HCT116 (cell line): ENCODE measurements at regions not wholly inside any gene's neighbourhood (a gene's known extent, or its start where the extent isn't known, plus 50 kb on each side); places are given as distances from the start of the nearest gene placed in this dataset.

Experiments
- ATAC-seq: fragments of 200-7000 bp; cut with Tn5 transposase; 2 replicates; pipeline ENCODE4 v1.9.1; 2020; ENCODE audit warnings: mild to moderate bottlenecking, moderate library complexity
- BruUV-seq: library from RNA; stranded (reverse); fragments of 400-500 nt; replicated peaks from 2 replicates; lab custom pipeline; 2021; lab: Mats Ljungman, UMichigan
- CTCF ChIA-PET: fragments of 300-600 bp; sonication (Branson Sonifier 250); formaldehyde crosslinking; loops from one replicate; lab custom pipeline; 2021; ENCODE audit warnings: antibody characterized with exemption; lab: Charles Lee
- POLR2A ChIA-PET: fragments of 300-600, 350-600 bp; sonication (Branson Sonifier 250); formaldehyde crosslinking; loops from one replicate; lab custom pipeline; 2021; ENCODE audit warnings: antibody characterized with exemption; lab: Charles Lee
- RAD21 ChIA-PET, 2 experiments: fragments of 300-600 bp; sonication (Branson Sonifier 250); formaldehyde crosslinking; loops; one replicate each; lab custom pipeline; 2023; ENCODE audit warnings: low total read pairs in 2 of 2; ENCODE audit not compliant: uncharacterized antibody in 2 of 2, unreplicated experiment in 2 of 2, low non-redundant PET in 1 of 2; lab: Charles Lee
- DNase-seq: peaks from one replicate; pipeline ENCODE4 v3.0.0-alpha.2; 2010; ENCODE audit warnings: low read depth, low spot score
- H2AFZ ChIP-seq: fragments of 200-600 bp; shearing (Covaris generic), sonication (generic); 2 replicates; pipeline ENCODE4 v1.6.1; 2017; ENCODE audit warnings: low read depth, mixed run types, mixed read lengths, antibody characterized with exemption, low read length; ENCODE audit not compliant: poor library complexity, severe bottlenecking
- H3K27ac ChIP-seq: 2 replicates; pipeline ENCODE4 v1.5.1; 2012; ENCODE audit warnings: low read depth, low read length
- H3K27me3 ChIP-seq: fragments of 200-600 bp; sonication (generic); 2 replicates; pipeline ENCODE4 v1.6.1; 2016; ENCODE audit warnings: mixed run types, low read length, mixed read lengths; ENCODE audit not compliant: insufficient read depth
- H3K36me3 ChIP-seq, 2 experiments: fragments of 200-500 bp in 1 of 2; fragments of 200-600 bp in 1 of 2; sonication (Bioruptor generic) in 1 of 2; sonication (generic) in 1 of 2; 2 replicates each; pipeline versions ENCODE4 v1.5.1 to v1.6.1; 2014 to 2016; ENCODE audit warnings: low read length in 2 of 2, inconsistent platforms in 1 of 2, mixed read lengths in 1 of 2, mixed run types in 1 of 2; ENCODE audit not compliant: insufficient read depth in 2 of 2, control insufficient read depth in 1 of 2
- H3K4me1 ChIP-seq, 2 experiments: fragments of 200-600 bp in 1 of 2; sonication (generic) in 1 of 2; 2 replicates each; pipeline versions ENCODE4 v1.5.1 to v1.6.1; 2012 to 2017; ENCODE audit warnings: low read length in 2 of 2, inconsistent platforms in 1 of 2, mild to moderate bottlenecking in 1 of 2, mixed read lengths in 1 of 2, mixed run types in 1 of 2, moderate library complexity in 1 of 2; ENCODE audit not compliant: insufficient read depth in 2 of 2, control insufficient read depth in 1 of 2
- H3K4me2 ChIP-seq: fragments of 200-600 bp; sonication (generic); 2 replicates; pipeline ENCODE4 v1.6.1; 2017; ENCODE audit warnings: mixed run types, low read length, mixed read lengths
- H3K4me3 ChIP-seq, 2 experiments: fragments of 200-600 bp in 1 of 2; sonication (generic) in 1 of 2; replicated peaks in 1 of 2; 2 replicates each; pipeline ENCODE4 v1.5.1; 2011 to 2016; ENCODE audit warnings: low read length in 2 of 2, control low read depth in 1 of 2, low read depth in 1 of 2, mild to moderate bottlenecking in 1 of 2, mixed read lengths in 1 of 2, mixed run types in 1 of 2
- H3K79me2 ChIP-seq: fragments of 200-600 bp; sonication (generic); 2 replicates; pipeline ENCODE4 v1.6.1; 2017; ENCODE audit warnings: mild to moderate bottlenecking, mixed run types, low read length, moderate library complexity, mixed read lengths; ENCODE audit not compliant: insufficient read depth
- H3K9ac ChIP-seq: fragments of 200-600 bp; sonication (generic); 2 replicates; pipeline ENCODE4 v1.6.1; 2016; ENCODE audit warnings: low read length, mixed read lengths
- H3K9me2 ChIP-seq: fragments of 200-600 bp; sonication (generic), shearing (Covaris generic); 2 replicates; pipeline ENCODE4 v1.6.1; 2017; ENCODE audit warnings: mixed run types, mild to moderate bottlenecking, moderate library complexity; ENCODE audit not compliant: insufficient read depth
- H3K9me3 ChIP-seq, 2 experiments: fragments of 200-500 bp in 1 of 2; fragments of 200-600 bp in 1 of 2; sonication (Bioruptor generic) in 1 of 2; sonication (generic) in 1 of 2; 2 replicates each; pipeline ENCODE4 v1.6.1; 2014 to 2017; ENCODE audit warnings: low read length in 2 of 2, mixed read lengths in 2 of 2, inconsistent platforms in 1 of 2, low read depth in 1 of 2, mild to moderate bottlenecking in 1 of 2, mixed run types in 1 of 2, moderate library complexity in 1 of 2; ENCODE audit not compliant: control insufficient read depth in 1 of 2, insufficient read depth in 1 of 2
- H4K20me1 ChIP-seq: fragments of 200-600 bp; sonication (generic), shearing (Covaris generic); 2 replicates; pipeline ENCODE4 v1.6.1; 2017; ENCODE audit warnings: mixed run types, mild to moderate bottlenecking, moderate library complexity; ENCODE audit not compliant: insufficient read depth
- CEBPB ChIP-seq: IDR thresholded peaks from 2 replicates; pipeline ENCODE4 v1.6.1; 2012; ENCODE audit warnings: low read depth
- ELF1 ChIP-seq: IDR thresholded peaks from 2 replicates; pipeline ENCODE4 v1.6.1; 2012; ENCODE audit warnings: low read depth, borderline replicate concordance
- EZH2 ChIP-seq: fragments of 200-600 bp; sonication (generic); IDR thresholded peaks from 2 replicates; pipeline ENCODE4 v1.6.1; 2017; ENCODE audit warnings: antibody characterized with exemption, mixed run types
- EZH2phosphoT487 ChIP-seq: fragments of 200-600 bp; IDR thresholded peaks from 2 replicates; pipeline ENCODE4 v1.6.1; 2018; ENCODE audit warnings: antibody characterized with exemption, borderline replicate concordance
- FOSL1 ChIP-seq: IDR thresholded peaks from 2 replicates; pipeline ENCODE4 v1.6.1; 2012; ENCODE audit warnings: low read depth
- MAX ChIP-seq: IDR thresholded peaks from 2 replicates; pipeline ENCODE4 v1.6.1; 2012
- SP1 ChIP-seq: IDR thresholded peaks from 2 replicates; pipeline ENCODE4 v1.6.1; 2012; ENCODE audit warnings: low read depth
- SRF ChIP-seq: IDR thresholded peaks from 2 replicates; pipeline ENCODE4 v1.6.1; 2012; ENCODE audit warnings: low read depth
- TCF7L2 ChIP-seq: IDR thresholded peaks from 2 replicates; pipeline ENCODE4 v1.7.0; 2011; ENCODE audit warnings: borderline replicate concordance, inconsistent platforms; ENCODE audit not compliant: insufficient read depth, insufficient read length; ENCODE audit errors: extremely low read depth
- intact Hi-C: fragments of 100-400 bp; cut with micrococcal nuclease; formaldehyde crosslinking; loops from 2 replicates; pipeline ENCODE4 v1.10.0; 2022
- TF ChIP-seq, protein P1 (sequence below): IDR thresholded peaks from 2 replicates; pipeline ENCODE4 v1.6.1; 2012; ENCODE audit warnings: low read depth

GRCh38 chr9:102113191-102113590 lies 374.7 kb upstream of the GRIN3A start:
- Histone ChIP-seq H3K4me2 (no peak overlapping the region), H3K9ac (no peak overlapping the region), H3K27me3 (no peaks in the 10 kb centered on the region), H3K36me3 (no peaks in the 10 kb centered on the region), H3K27ac (no peak overlapping the region), H3K4me1 (no peaks in the 10 kb centered on the region), H2AFZ (no peak overlapping the region), H3K9me3 (peaks cover 0 to 18% of the 10 kb centered on the region in 2 experiments; a peak in 2 of 4 replicates), H4K20me1 (no peaks in the 10 kb centered on the region), H3K9me2 (no peaks in the 10 kb centered on the region), H3K79me2 (no peaks in the 10 kb centered on the region), H3K4me3 (no peak overlapping the region)
- ATAC-seq (no peak), DNase-seq (no peak)
- CTCF ChIA-PET = no interaction called here
- RAD21 ChIA-PET = no interaction called here
- intact Hi-C loops = no loop called here
- TF ChIP-seq ELF1 (no peak), SP1 (no peak), FOSL1 (no peak), EZH2 (no peak), EZH2phosphoT487 (no peak), SRF (no peak), TCF7L2 (no peak), CEBPB (no peak), MAX (no peak)
- TF ChIP-seq, protein P1, sequence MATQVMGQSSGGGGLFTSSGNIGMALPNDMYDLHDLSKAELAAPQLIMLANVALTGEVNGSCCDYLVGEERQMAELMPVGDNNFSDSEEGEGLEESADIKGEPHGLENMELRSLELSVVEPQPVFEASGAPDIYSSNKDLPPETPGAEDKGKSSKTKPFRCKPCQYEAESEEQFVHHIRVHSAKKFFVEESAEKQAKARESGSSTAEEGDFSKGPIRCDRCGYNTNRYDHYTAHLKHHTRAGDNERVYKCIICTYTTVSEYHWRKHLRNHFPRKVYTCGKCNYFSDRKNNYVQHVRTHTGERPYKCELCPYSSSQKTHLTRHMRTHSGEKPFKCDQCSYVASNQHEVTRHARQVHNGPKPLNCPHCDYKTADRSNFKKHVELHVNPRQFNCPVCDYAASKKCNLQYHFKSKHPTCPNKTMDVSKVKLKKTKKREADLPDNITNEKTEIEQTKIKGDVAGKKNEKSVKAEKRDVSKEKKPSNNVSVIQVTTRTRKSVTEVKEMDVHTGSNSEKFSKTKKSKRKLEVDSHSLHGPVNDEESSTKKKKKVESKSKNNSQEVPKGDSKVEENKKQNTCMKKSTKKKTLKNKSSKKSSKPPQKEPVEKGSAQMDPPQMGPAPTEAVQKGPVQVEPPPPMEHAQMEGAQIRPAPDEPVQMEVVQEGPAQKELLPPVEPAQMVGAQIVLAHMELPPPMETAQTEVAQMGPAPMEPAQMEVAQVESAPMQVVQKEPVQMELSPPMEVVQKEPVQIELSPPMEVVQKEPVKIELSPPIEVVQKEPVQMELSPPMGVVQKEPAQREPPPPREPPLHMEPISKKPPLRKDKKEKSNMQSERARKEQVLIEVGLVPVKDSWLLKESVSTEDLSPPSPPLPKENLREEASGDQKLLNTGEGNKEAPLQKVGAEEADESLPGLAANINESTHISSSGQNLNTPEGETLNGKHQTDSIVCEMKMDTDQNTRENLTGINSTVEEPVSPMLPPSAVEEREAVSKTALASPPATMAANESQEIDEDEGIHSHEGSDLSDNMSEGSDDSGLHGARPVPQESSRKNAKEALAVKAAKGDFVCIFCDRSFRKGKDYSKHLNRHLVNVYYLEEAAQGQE = no peak
- POLR2A ChIA-PET = no interaction called here
- no TSS peak for BruUV-seq
